GM23248 (cell line): ENCODE measurements at regions not wholly inside any gene's neighbourhood (a gene's known extent, or its start where the extent isn't known, plus 50 kb on each side); places are given as distances from the start of the nearest gene placed in this dataset.

Experiments used
- EZH2 ChIP-seq: fragments of 200-600 bp; sonication (generic); IDR thresholded peaks from 2 replicates; pipeline ENCODE4 v1.6.1; 2018; ENCODE audit warnings: antibody characterized with exemption, mild to moderate bottlenecking; ENCODE audit not compliant: insufficient read depth, poor library complexity, severe bottlenecking
- EZH2phosphoT487 ChIP-seq: fragments of 200-600 bp; sonication (generic); IDR thresholded peaks from 2 replicates; pipeline ENCODE4 v1.6.1; 2018; ENCODE audit warnings: antibody characterized with exemption, moderate library complexity, mild to moderate bottlenecking, low read depth; ENCODE audit not compliant: insufficient read depth

- TF ChIP-seq EZH2 (no peak), EZH2phosphoT487 (no peak)
These were observed 98.8 kb upstream of the CDK1 start for GRCh38 chr10:60679388-60679990.
